ENCODE measurements at regions not wholly inside any gene's neighbourhood (a gene's known extent, or its start where the extent isn't known, plus 50 kb on each side); places are given as distances from the start of the nearest gene placed in this dataset.

GRCh38 chr1:55958498-55958897 is 620.9 kb downstream of the PLPP3 start:
- Mint-ChIP-seq H3K4me1 (ENCODE audit: low read depth) (peaks cover 8% of the 10 kb centered on the region), H3K36me3 (ENCODE audit: low read depth) (peaks cover 2% of the 10 kb centered on the region), H3K4me3 (ENCODE audit: unreplicated experiment) (no peak overlapping the region), H3K27me3 (ENCODE audit: low read depth) (peaks cover 14% of the 10 kb centered on the region), H3K9me3 (ENCODE audit: low read depth) (peaks cover 3% of the 10 kb centered on the region), H3K27ac (ENCODE audit: unreplicated experiment) (no peak overlapping the region)
- TF ChIP-seq CTCF (IDR thresholded peaks at IDR 0.05): no peak
- DNase-seq (ENCODE audit: low spot score): no peak

GRCh38 chr1:55957276-55957675 is 622.1 kb downstream of the PLPP3 start:
- TF ChIP-seq CTCF (IDR thresholded peaks at IDR 0.05): no peak
- DNase-seq (ENCODE audit: low spot score): no peak
- peaks cover 3% of the 10 kb centered on the region for H3K27me3 Mint-ChIP-seq (ENCODE audit: low read depth)
- no peak overlapping the region for H3K27ac Mint-ChIP-seq (ENCODE audit: unreplicated experiment)
- peaks cover 6% of the 10 kb centered on the region for H3K9me3 Mint-ChIP-seq (ENCODE audit: low read depth)
- no peak overlapping the region for H3K4me3 Mint-ChIP-seq (ENCODE audit: unreplicated experiment)
- H3K36me3 Mint-ChIP-seq (ENCODE audit: low read depth): peaks cover 2% of the 10 kb centered on the region
- H3K4me1 Mint-ChIP-seq (ENCODE audit: low read depth): peaks cover 8% of the 10 kb centered on the region

GRCh38 chr1:55955016-55955621 is 624.2 kb downstream of the PLPP3 start:
- DNase-seq (ENCODE audit: low spot score): no peak
- H3K4me3 Mint-ChIP-seq (ENCODE audit: unreplicated experiment): no peak overlapping the region
- peak overlapping the region; percentile 70 for H3K27ac Mint-ChIP-seq (ENCODE audit: unreplicated experiment)
- peaks cover 3% of the 10 kb centered on the region for H3K27me3 Mint-ChIP-seq (ENCODE audit: low read depth)
- H3K9me3 Mint-ChIP-seq (ENCODE audit: low read depth): peaks cover 6% of the 10 kb centered on the region
- peaks cover 8% of the 10 kb centered on the region for H3K4me1 Mint-ChIP-seq (ENCODE audit: low read depth)
- TF ChIP-seq CTCF (IDR thresholded peaks at IDR 0.05): no peak
- H3K36me3 Mint-ChIP-seq (ENCODE audit: low read depth): peaks cover 2% of the 10 kb centered on the region

GRCh38 chr1:55951291-55951690 is 628.1 kb downstream of the PLPP3 start:
- TF ChIP-seq CTCF (IDR thresholded peaks at IDR 0.05): no peak
- Mint-ChIP-seq H3K36me3 (ENCODE audit: low read depth) (peaks cover 2% of the 10 kb centered on the region), H3K27ac (ENCODE audit: unreplicated experiment) (no peak overlapping the region), H3K4me3 (ENCODE audit: unreplicated experiment) (no peak overlapping the region), H3K4me1 (ENCODE audit: low read depth) (peaks cover 8% of the 10 kb centered on the region), H3K27me3 (ENCODE audit: low read depth) (no peaks in the 10 kb centered on the region), H3K9me3 (ENCODE audit: low read depth) (peaks cover 6% of the 10 kb centered on the region)
- no peak for DNase-seq (ENCODE audit: low spot score)

- Mint-ChIP-seq H3K4me1 (ENCODE audit: low read depth) (no peaks in the 10 kb centered on the region), H3K4me3 (ENCODE audit: unreplicated experiment) (no peak overlapping the region), H3K27ac (ENCODE audit: unreplicated experiment) (no peak overlapping the region), H3K36me3 (ENCODE audit: low read depth) (no peaks in the 10 kb centered on the region), H3K9me3 (ENCODE audit: low read depth) (no peaks in the 10 kb centered on the region), H3K27me3 (ENCODE audit: low read depth) (no peaks in the 10 kb centered on the region)
- no peak for TF ChIP-seq CTCF (IDR thresholded peaks at IDR 0.05)
- no peak for DNase-seq (ENCODE audit: low spot score)
Measured at GRCh38 chr1:55947446-55947845, 631.9 kb downstream of the PLPP3 start.

All from chondrocyte (in vitro differentiated cells).